Fibroblast of peridontal ligament (primary cell): ENCODE measurements at regions not wholly inside any gene's neighbourhood (a gene's known extent, or its start where the extent isn't known, plus 50 kb on each side); places are given as distances from the start of the nearest gene placed in this dataset.

ENCODE experiments used
- DNase-seq: peaks from one replicate; pipeline ENCODE4 v3.0.0-alpha.2; 2010; ENCODE audit errors: extremely low read depth

GRCh38 chr16:48946686-48947370 is 334.8 kb downstream of the CBLN1 start:
- DNase-seq = no peak

- DNase-seq = no peak
Observed at GRCh38 chr16:48942996-48943395, 333.0 kb upstream of the N4BP1 start.

GRCh38 chr16:48936811-48937210 is 326.8 kb upstream of the N4BP1 start:
- DNase-seq = no peak

GRCh38 chr16:48932216-48932855 is 322.4 kb upstream of the N4BP1 start:
- no peak for DNase-seq

GRCh38 chr16:48930951-48931553 is 321.1 kb upstream of the N4BP1 start:
- no peak for DNase-seq

GRCh38 chr16:48919791-48920190 is 309.8 kb upstream of the N4BP1 start:
- DNase-seq = no peak

- DNase-seq = no peak
Observed at GRCh38 chr16:48918520-48919258, 308.7 kb upstream of the N4BP1 start.

- DNase-seq = no peak
Observed at GRCh38 chr16:48916566-48916965, 306.6 kb upstream of the N4BP1 start.

- no peak for DNase-seq
Observed at GRCh38 chr16:48914070-48914469, 304.1 kb upstream of the N4BP1 start.

GRCh38 chr16:48913384-48913783 is 303.4 kb upstream of the N4BP1 start:
- DNase-seq = no peak

- DNase-seq = no peak
Observed at GRCh38 chr16:48912360-48912759, 302.4 kb upstream of the N4BP1 start.

GRCh38 chr16:48911700-48912099 is 301.7 kb upstream of the N4BP1 start:
- DNase-seq = peak; percentile 11

- DNase-seq = no peak
Observed at GRCh38 chr16:48910214-48910613, 300.2 kb upstream of the N4BP1 start.

GRCh38 chr16:48909231-48909630 is 299.3 kb upstream of the N4BP1 start:
- DNase-seq = no peak

- no peak for DNase-seq
Observed at GRCh38 chr16:48907906-48908634, 298.1 kb upstream of the N4BP1 start.

GRCh38 chr16:48905632-48906505 is 295.9 kb upstream of the N4BP1 start:
- DNase-seq = no peak

GRCh38 chr16:48904333-48904732 is 294.4 kb upstream of the N4BP1 start:
- no peak for DNase-seq

GRCh38 chr16:48903039-48903438 is 293.1 kb upstream of the N4BP1 start:
- DNase-seq = no peak

GRCh38 chr16:48901712-48902374 is 291.9 kb upstream of the N4BP1 start:
- peak; percentile 15 for DNase-seq

- no peak for DNase-seq
Observed at GRCh38 chr16:48899500-48899899, 289.5 kb upstream of the N4BP1 start.
